Chondrocyte (in vitro differentiated cells): ENCODE measurements at regions not wholly inside any gene's neighbourhood (a gene's known extent, or its start where the extent isn't known, plus 50 kb on each side); places are given as distances from the start of the nearest gene placed in this dataset.

Source experiments
- DNase-seq: peaks from one replicate; pipeline ENCODE4 v3.0.0; 2021; ENCODE audit warnings: mixed read lengths, low spot score
- H3K27ac Mint-ChIP-seq: one replicate; pipeline ENCODE4 v1.8.0; 2021; ENCODE audit warnings: mild to moderate bottlenecking, moderate library complexity, mixed read lengths; ENCODE audit not compliant: unreplicated experiment
- H3K27me3 Mint-ChIP-seq: 2 replicates; pipeline ENCODE4 v1.8.0; 2021; ENCODE audit warnings: low read depth, mixed read lengths
- H3K36me3 Mint-ChIP-seq: 2 replicates; pipeline ENCODE4 v1.8.0; 2021; ENCODE audit warnings: low read depth, mixed read lengths
- H3K4me1 Mint-ChIP-seq: 2 replicates; pipeline ENCODE4 v1.8.0; 2021; ENCODE audit warnings: low read depth, mild to moderate bottlenecking, mixed read lengths
- H3K4me3 Mint-ChIP-seq: one replicate; pipeline ENCODE4 v1.8.0; 2021; ENCODE audit warnings: mild to moderate bottlenecking, moderate library complexity, mixed read lengths; ENCODE audit not compliant: unreplicated experiment
- H3K9me3 Mint-ChIP-seq: 2 replicates; pipeline ENCODE4 v1.8.0; 2021; ENCODE audit warnings: low read depth, mixed read lengths
- CTCF ChIP-seq: fragments of 200-600 bp; sonication (generic); IDR thresholded peaks from 2 replicates; pipeline ENCODE4 v1.5.0; 2021; ENCODE audit warnings: antibody characterized with exemption, mild to moderate bottlenecking, moderate library complexity

- no peak overlapping the region for H3K4me3 Mint-ChIP-seq
- H3K4me1 Mint-ChIP-seq = no peaks in the 10 kb centered on the region
- peaks cover 6% of the 10 kb centered on the region for H3K9me3 Mint-ChIP-seq
- TF ChIP-seq CTCF = no peak
- no peak for DNase-seq
- H3K27ac Mint-ChIP-seq = no peak overlapping the region
- H3K27me3 Mint-ChIP-seq = no peaks in the 10 kb centered on the region
- peaks cover 3% of the 10 kb centered on the region for H3K36me3 Mint-ChIP-seq
Observed at GRCh38 chr4:187436251-187436650, 559.3 kb upstream of the ZFP42 start.

GRCh38 chr4:187444061-187444460 is 551.5 kb upstream of the ZFP42 start:
- H3K4me3 Mint-ChIP-seq = no peak overlapping the region
- no peaks in the 10 kb centered on the region for H3K27me3 Mint-ChIP-seq
- no peak for TF ChIP-seq CTCF
- H3K27ac Mint-ChIP-seq = no peak overlapping the region
- H3K9me3 Mint-ChIP-seq = peaks cover 4% of the 10 kb centered on the region
- DNase-seq = no peak
- no peaks in the 10 kb centered on the region for H3K4me1 Mint-ChIP-seq
- H3K36me3 Mint-ChIP-seq = no peaks in the 10 kb centered on the region

GRCh38 chr4:187449702-187450101 is 545.9 kb upstream of the ZFP42 start:
- no peak overlapping the region for H3K27ac Mint-ChIP-seq
- H3K36me3 Mint-ChIP-seq = no peaks in the 10 kb centered on the region
- no peaks in the 10 kb centered on the region for H3K4me1 Mint-ChIP-seq
- TF ChIP-seq CTCF = no peak
- DNase-seq = no peak
- no peaks in the 10 kb centered on the region for H3K27me3 Mint-ChIP-seq
- H3K4me3 Mint-ChIP-seq = no peak overlapping the region
- peaks cover 4% of the 10 kb centered on the region for H3K9me3 Mint-ChIP-seq

DNA sequence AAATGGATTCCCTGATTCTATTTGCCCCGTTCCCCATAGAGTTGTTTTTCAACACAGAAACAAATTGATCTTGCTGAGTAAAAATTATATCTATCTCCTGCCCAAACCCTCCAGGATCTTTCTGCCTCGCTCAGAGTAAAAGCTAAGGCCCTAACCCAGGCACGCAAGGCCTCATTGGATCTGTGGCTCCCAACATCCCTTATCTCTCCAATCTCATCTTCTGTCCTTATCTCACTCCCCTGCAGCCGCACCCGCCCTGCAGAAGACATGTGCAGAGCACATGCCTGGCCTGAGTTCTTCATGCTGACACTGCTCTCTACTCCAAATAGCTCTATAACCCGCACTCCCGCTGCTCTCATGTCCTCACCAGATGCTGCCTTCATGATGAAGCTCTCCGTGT is 543.8 kb upstream of the ZFP42 start:
- no peaks in the 10 kb centered on the region for H3K36me3 Mint-ChIP-seq
- H3K9me3 Mint-ChIP-seq = peaks cover 4% of the 10 kb centered on the region
- no peaks in the 10 kb centered on the region for H3K4me1 Mint-ChIP-seq
- no peaks in the 10 kb centered on the region for H3K27me3 Mint-ChIP-seq
- TF ChIP-seq CTCF = no peak
- no peak overlapping the region for H3K27ac Mint-ChIP-seq
- no peak for DNase-seq
- no peak overlapping the region for H3K4me3 Mint-ChIP-seq

DNA sequence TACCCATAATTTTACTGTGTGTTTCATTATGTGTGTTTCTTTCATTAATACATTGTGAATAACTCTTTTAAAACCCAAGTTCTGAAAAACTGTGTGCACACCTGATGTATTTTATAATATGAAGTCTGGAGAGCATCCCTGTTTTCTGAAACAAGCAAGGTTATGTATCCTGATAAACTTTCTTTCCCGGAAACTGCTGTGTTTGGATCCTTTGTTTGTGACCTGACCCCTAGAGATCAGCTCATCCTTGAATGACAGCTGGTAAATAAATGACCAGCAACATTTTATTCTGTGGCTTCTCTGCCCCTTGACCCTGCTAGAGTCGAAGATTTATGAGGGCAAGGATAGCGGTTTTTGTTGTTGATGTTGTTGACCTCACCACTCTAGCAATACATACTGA is 535.6 kb upstream of the ZFP42 start:
- Mint-ChIP-seq H3K27ac (no peak overlapping the region), H3K36me3 (no peaks in the 10 kb centered on the region), H3K4me1 (peaks cover 5% of the 10 kb centered on the region), H3K4me3 (no peak overlapping the region), H3K9me3 (no peaks in the 10 kb centered on the region), H3K27me3 (no peaks in the 10 kb centered on the region)
- DNase-seq = no peak
- no peak for TF ChIP-seq CTCF
